OCI-LY1 (cell line): ENCODE measurements at regions not wholly inside any gene's neighbourhood (a gene's known extent, or its start where the extent isn't known, plus 50 kb on each side); places are given as distances from the start of the nearest gene placed in this dataset.

ENCODE experiments used
- EZH2 ChIP-seq: fragments of 200-600 bp; sonication (generic), shearing (Covaris generic); IDR thresholded peaks from 2 replicates; pipeline ENCODE4 v1.8.0; 2017; ENCODE audit warnings: borderline replicate concordance, mixed run types, mild to moderate bottlenecking, antibody characterized with exemption, low read length, moderate library complexity, mixed read lengths
- TF ChIP-seq, protein P1 (sequence below): fragments of 200-600 bp; sonication (generic), shearing (Covaris generic); IDR thresholded peaks from 2 replicates; pipeline ENCODE4 v1.5.1; 2017; ENCODE audit warnings: mild to moderate bottlenecking, antibody characterized with exemption, low read length, moderate library complexity, mixed read lengths

DNA sequence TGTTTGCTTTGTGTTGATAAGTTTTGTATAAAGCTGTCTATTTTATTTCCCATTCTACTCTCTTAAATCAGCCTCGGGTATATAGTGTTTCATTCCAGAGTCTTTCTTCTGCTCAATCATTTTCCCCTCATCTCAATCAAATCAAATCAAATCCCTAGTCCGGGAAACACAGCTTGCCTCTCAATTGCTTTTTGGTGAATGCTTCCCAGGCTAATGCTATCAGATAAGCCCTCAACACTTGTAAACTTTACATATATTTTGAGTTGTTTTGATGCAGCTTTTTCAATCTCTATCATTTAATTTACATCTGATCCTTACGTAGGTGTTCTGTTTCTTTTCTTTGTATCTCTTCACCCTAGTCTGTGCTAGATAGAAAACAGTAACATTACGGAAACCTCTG, 416.7 kb upstream of the PDE3A start:
- TF ChIP-seq, protein P1, sequence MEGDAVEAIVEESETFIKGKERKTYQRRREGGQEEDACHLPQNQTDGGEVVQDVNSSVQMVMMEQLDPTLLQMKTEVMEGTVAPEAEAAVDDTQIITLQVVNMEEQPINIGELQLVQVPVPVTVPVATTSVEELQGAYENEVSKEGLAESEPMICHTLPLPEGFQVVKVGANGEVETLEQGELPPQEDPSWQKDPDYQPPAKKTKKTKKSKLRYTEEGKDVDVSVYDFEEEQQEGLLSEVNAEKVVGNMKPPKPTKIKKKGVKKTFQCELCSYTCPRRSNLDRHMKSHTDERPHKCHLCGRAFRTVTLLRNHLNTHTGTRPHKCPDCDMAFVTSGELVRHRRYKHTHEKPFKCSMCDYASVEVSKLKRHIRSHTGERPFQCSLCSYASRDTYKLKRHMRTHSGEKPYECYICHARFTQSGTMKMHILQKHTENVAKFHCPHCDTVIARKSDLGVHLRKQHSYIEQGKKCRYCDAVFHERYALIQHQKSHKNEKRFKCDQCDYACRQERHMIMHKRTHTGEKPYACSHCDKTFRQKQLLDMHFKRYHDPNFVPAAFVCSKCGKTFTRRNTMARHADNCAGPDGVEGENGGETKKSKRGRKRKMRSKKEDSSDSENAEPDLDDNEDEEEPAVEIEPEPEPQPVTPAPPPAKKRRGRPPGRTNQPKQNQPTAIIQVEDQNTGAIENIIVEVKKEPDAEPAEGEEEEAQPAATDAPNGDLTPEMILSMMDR, result no peak
- no peak for TF ChIP-seq EZH2
